Osteoblast (primary cell): ENCODE measurements at regions not wholly inside any gene's neighbourhood (a gene's known extent, or its start where the extent isn't known, plus 50 kb on each side); places are given as distances from the start of the nearest gene placed in this dataset.

Experiments
- DNase-seq: peaks from one replicate; pipeline ENCODE4 v3.0.0; 2011; ENCODE audit warnings: low spot score, mixed read lengths; ENCODE audit not compliant: insufficient read length; ENCODE audit errors: missing footprints
- H2AFZ ChIP-seq: 2 replicates; pipeline ENCODE4 v1.6.0; 2011; ENCODE audit warnings: mild to moderate bottlenecking, low read length
- H3K27ac ChIP-seq: 2 replicates; pipeline ENCODE4 v1.5.1; 2011; ENCODE audit warnings: mild to moderate bottlenecking, low read depth, low read length, moderate library complexity
- H3K27me3 ChIP-seq: 2 replicates; pipeline ENCODE4 v1.6.0; 2012; ENCODE audit warnings: mild to moderate bottlenecking, control low read depth, inconsistent platforms, low read length, moderate library complexity; ENCODE audit not compliant: insufficient read depth
- H3K36me3 ChIP-seq: 2 replicates; pipeline ENCODE4 v1.5.1; 2011; ENCODE audit warnings: mild to moderate bottlenecking, low read length, control low read depth, moderate library complexity; ENCODE audit not compliant: insufficient read depth
- H3K4me1 ChIP-seq: 2 replicates; pipeline ENCODE4 v1.5.1; 2011; ENCODE audit warnings: mild to moderate bottlenecking, low read length, control low read depth, moderate library complexity; ENCODE audit not compliant: insufficient read depth
- H3K4me2 ChIP-seq: 2 replicates; pipeline ENCODE4 v1.6.0; 2011; ENCODE audit warnings: mild to moderate bottlenecking, low read length; ENCODE audit not compliant: insufficient read depth
- H3K4me3 ChIP-seq: fragments of 200-600 bp; sonication (generic); 3 replicates; pipeline ENCODE4 v1.5.1; 2012; ENCODE audit warnings: mild to moderate bottlenecking, low read length, inconsistent platforms; ENCODE audit not compliant: insufficient read depth
- H3K79me2 ChIP-seq: 2 replicates; pipeline ENCODE4 v1.6.0; 2012; ENCODE audit warnings: mild to moderate bottlenecking, low read length, control low read depth, inconsistent platforms; ENCODE audit not compliant: insufficient read depth
- H3K9me3 ChIP-seq: 2 replicates; pipeline ENCODE4 v1.5.1; 2011; ENCODE audit warnings: low read depth, low read length, control low read depth
- H4K20me1 ChIP-seq: 2 replicates; pipeline ENCODE4 v1.6.0; 2012; ENCODE audit warnings: mild to moderate bottlenecking, low read length, control low read depth; ENCODE audit not compliant: insufficient read depth
- TF ChIP-seq, protein P1 (sequence below): IDR thresholded peaks from 2 replicates; pipeline ENCODE4 v1.5.1; 2011; ENCODE audit warnings: mild to moderate bottlenecking, low read depth, low read length, moderate library complexity; ENCODE audit errors: extremely low read depth

DNA sequence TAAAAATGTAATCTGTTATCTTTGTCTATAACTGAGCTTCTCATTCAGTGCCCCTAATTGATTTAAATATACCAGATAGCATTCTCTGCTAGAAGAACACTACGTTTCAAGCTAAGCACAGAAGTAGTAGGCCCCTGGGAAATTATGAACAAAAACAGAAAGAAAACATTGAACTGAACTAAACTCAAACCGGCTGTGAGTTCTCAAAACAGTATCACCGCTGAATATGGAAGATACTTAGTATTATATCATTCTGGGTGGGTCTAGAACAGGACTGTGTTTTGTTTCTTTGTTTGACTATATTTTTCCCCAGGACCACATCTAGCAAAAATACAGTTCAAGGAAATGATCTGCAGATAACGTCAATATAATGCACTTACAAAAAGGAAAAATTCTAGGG is 95.1 kb upstream of the HMHB1 start:
- no peak for DNase-seq
- H4K20me1 ChIP-seq, result no peaks in the 10 kb centered on the region
- H3K27me3 ChIP-seq, result no peaks in the 10 kb centered on the region
- H3K27ac ChIP-seq, result peak overlapping the region; percentile 26
- no peaks in the 10 kb centered on the region for H3K79me2 ChIP-seq
- H3K4me1 ChIP-seq, result peaks cover 11% of the 10 kb centered on the region
- H3K4me2 ChIP-seq, result no peak overlapping the region
- no peaks in the 10 kb centered on the region for H3K36me3 ChIP-seq
- no peak overlapping the region for H2AFZ ChIP-seq
- TF ChIP-seq, protein P1, sequence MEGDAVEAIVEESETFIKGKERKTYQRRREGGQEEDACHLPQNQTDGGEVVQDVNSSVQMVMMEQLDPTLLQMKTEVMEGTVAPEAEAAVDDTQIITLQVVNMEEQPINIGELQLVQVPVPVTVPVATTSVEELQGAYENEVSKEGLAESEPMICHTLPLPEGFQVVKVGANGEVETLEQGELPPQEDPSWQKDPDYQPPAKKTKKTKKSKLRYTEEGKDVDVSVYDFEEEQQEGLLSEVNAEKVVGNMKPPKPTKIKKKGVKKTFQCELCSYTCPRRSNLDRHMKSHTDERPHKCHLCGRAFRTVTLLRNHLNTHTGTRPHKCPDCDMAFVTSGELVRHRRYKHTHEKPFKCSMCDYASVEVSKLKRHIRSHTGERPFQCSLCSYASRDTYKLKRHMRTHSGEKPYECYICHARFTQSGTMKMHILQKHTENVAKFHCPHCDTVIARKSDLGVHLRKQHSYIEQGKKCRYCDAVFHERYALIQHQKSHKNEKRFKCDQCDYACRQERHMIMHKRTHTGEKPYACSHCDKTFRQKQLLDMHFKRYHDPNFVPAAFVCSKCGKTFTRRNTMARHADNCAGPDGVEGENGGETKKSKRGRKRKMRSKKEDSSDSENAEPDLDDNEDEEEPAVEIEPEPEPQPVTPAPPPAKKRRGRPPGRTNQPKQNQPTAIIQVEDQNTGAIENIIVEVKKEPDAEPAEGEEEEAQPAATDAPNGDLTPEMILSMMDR, result no peak
- no peak overlapping the region for H3K4me3 ChIP-seq
- no peaks in the 10 kb centered on the region for H3K9me3 ChIP-seq

DNA sequence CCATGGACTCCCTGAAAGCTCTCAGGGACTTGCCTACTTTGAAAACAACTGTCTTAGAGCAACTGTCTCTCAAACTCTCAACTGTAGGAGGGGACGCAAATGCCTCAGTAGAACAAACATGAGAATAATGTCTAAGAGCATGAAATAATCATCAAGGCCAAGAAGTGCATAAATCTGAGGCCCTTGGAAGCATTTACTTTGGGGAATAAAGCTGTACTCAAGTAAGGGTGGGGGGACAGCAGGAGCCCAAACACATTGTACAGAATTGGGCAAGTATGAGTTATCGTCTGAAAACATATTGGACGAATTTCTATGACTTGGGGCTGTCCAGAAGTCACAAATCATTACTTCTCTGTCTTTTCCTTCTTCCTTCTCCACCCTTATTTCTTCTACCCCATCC is 96.3 kb upstream of the HMHB1 start:
- H3K36me3 ChIP-seq, result no peaks in the 10 kb centered on the region
- no peaks in the 10 kb centered on the region for H3K79me2 ChIP-seq
- H4K20me1 ChIP-seq, result no peaks in the 10 kb centered on the region
- H2AFZ ChIP-seq, result no peak overlapping the region
- TF ChIP-seq, protein P1, result no peak
- DNase-seq, result no peak
- peaks cover 11% of the 10 kb centered on the region for H3K4me1 ChIP-seq
- H3K27ac ChIP-seq, result no peak overlapping the region
- no peaks in the 10 kb centered on the region for H3K9me3 ChIP-seq
- H3K4me2 ChIP-seq, result no peak overlapping the region
- H3K27me3 ChIP-seq, result no peaks in the 10 kb centered on the region
- H3K4me3 ChIP-seq, result no peak overlapping the region

- TF ChIP-seq, protein P1, result no peak
- peaks cover 11% of the 10 kb centered on the region for H3K4me1 ChIP-seq
- H3K9me3 ChIP-seq, result no peaks in the 10 kb centered on the region
- no peak overlapping the region for H3K4me2 ChIP-seq
- H3K27me3 ChIP-seq, result no peaks in the 10 kb centered on the region
- H3K79me2 ChIP-seq, result no peaks in the 10 kb centered on the region
- no peak overlapping the region for H3K4me3 ChIP-seq
- no peak overlapping the region for H3K27ac ChIP-seq
- no peak for DNase-seq
- H4K20me1 ChIP-seq, result no peaks in the 10 kb centered on the region
- H2AFZ ChIP-seq, result no peak overlapping the region
- H3K36me3 ChIP-seq, result no peaks in the 10 kb centered on the region
These were observed 97.3 kb upstream of the HMHB1 start for GRCh38 chr5:143714629-143715028.

DNA sequence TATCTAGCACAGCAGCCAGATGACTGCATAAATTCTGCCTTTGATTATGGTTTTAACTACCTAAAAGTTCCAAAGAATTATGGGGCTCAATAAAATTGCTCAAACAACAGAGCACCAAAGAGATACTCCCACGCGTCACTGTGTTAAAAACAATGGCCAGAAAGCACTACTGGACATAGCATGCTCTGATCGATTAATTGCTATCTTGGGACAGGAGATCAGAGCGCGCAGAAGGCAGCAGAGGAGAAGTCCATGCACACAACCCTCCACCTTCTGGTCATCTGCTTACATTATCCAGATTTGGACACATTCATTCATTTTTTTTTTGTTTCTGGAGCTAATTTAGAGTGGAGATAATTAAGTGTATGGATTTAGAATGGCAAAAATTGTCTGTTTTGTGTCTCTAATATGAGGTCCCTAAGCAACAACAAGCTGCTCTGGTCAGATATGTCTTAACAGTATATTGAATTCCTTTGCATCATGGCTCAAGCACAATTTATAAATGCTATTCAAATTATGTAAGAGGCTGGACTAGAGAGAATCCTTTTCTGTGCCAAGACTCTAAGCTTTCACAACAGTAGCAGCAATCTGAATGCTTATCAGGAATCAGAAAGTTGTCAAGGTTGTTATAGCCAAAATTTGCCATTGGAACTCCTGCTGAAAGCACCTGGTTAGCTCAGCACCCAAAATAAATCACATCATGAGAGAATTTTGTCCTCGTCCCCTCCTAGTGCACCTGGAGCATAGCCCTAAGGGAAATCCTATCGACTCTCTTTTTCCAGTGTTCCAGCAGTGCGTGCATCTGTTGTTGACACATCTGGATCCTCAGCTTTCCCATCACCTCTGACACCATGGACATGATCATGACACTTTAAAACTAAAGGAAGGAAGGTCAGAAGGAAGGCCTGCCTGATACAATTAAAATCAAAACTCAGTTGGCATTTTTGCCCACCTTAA is 98.6 kb upstream of the HMHB1 start:
- H3K27ac ChIP-seq, result no peak overlapping the region
- H3K79me2 ChIP-seq, result no peaks in the 10 kb centered on the region
- H3K36me3 ChIP-seq, result no peaks in the 10 kb centered on the region
- H3K27me3 ChIP-seq, result no peaks in the 10 kb centered on the region
- H2AFZ ChIP-seq, result peak overlapping the region; percentile 6
- H3K4me1 ChIP-seq, result peaks cover 11% of the 10 kb centered on the region
- no peak overlapping the region for H3K4me3 ChIP-seq
- TF ChIP-seq, protein P1, result no peak
- H3K4me2 ChIP-seq, result no peak overlapping the region
- no peaks in the 10 kb centered on the region for H4K20me1 ChIP-seq
- no peaks in the 10 kb centered on the region for H3K9me3 ChIP-seq
- DNase-seq, result no peak
